ENCODE measurements at regions not wholly inside any gene's neighbourhood (a gene's known extent, or its start where the extent isn't known, plus 50 kb on each side); places are given as distances from the start of the nearest gene placed in this dataset.

GRCh38 chr5:98497418-98497817, 276.0 kb upstream of the RGMB start:
- peaks cover 0 to 43% (median 32%) of the 10 kb centered on the region in 4 donors for H3K4me1 ChIP-seq
- peak overlapping the region in 1 of 4 donors; percentile 13 for H3K27ac ChIP-seq (replicated peaks in 1 of 4)
- H3K9me3 ChIP-seq, result peaks cover 0 to 11% (median 5%) of the 10 kb centered on the region in 4 donors
- TF ChIP-seq POLR2AphosphoS5 (IDR thresholded peaks at IDR 0.05), result no peak
- no peak for TF ChIP-seq POLR2A (IDR thresholded peaks at IDR 0.05; ENCODE audit: low read depth)
- TF ChIP-seq EP300 (IDR thresholded peaks at IDR 0.05), result no peak
- no peak for TF ChIP-seq CTCF (IDR thresholded peaks at IDR 0.05)
- H3K4me3 ChIP-seq, result no peak overlapping the region
- intact Hi-C loops (cut with DNase I), result no loop called here
- DNase-seq (ENCODE audit: extremely low spot score), result no peak
- 30% methylated on average over 1 of the region's 1 CpG for WGBS
- no peaks in the 10 kb centered on the region for H3K27me3 ChIP-seq
- no peaks in the 10 kb centered on the region for H3K36me3 ChIP-seq

- DNase-seq (ENCODE audit: extremely low spot score), result no peak
- Histone ChIP-seq H3K9me3 (peaks cover 0 to 11% (median 4%) of the 10 kb centered on the region in 4 donors), H3K27me3 (no peaks in the 10 kb centered on the region), H3K36me3 (no peaks in the 10 kb centered on the region), H3K4me1 (peaks cover 0 to 45% (median 32%) of the 10 kb centered on the region in 4 donors), H3K27ac (replicated peaks in 1 of 4) (peak overlapping the region in 1 of 4 donors; percentile 13), H3K4me3 (no peak overlapping the region)
- no peak for TF ChIP-seq POLR2A (IDR thresholded peaks at IDR 0.05; ENCODE audit: low read depth)
- TF ChIP-seq EP300 (IDR thresholded peaks at IDR 0.05), result no peak
- no peak for TF ChIP-seq POLR2AphosphoS5 (IDR thresholded peaks at IDR 0.05)
- TF ChIP-seq CTCF (IDR thresholded peaks at IDR 0.05), result no peak
- intact Hi-C loops (cut with DNase I), result no loop called here
- WGBS, result 79% methylated on average over 2 of the region's 2 CpGs
Measured at GRCh38 chr5:98498028-98498427, 275.4 kb upstream of the RGMB start.

- no peaks in the 10 kb centered on the region for H3K9me3 ChIP-seq
- WGBS, result 47% methylated on average over 1 of the region's 1 CpG
- intact Hi-C loops (cut with DNase I), result no loop called here
- H3K27me3 ChIP-seq, result no peaks in the 10 kb centered on the region
- H3K4me1 ChIP-seq, result peaks cover 0 to 45% (median 32%) of the 10 kb centered on the region in 4 donors
- DNase-seq (ENCODE audit: extremely low spot score), result no peak
- no peak overlapping the region for H3K4me3 ChIP-seq
- TF ChIP-seq CTCF (IDR thresholded peaks at IDR 0.05) (no peak), POLR2A (IDR thresholded peaks at IDR 0.05; ENCODE audit: low read depth) (no peak), EP300 (IDR thresholded peaks at IDR 0.05) (no peak), POLR2AphosphoS5 (IDR thresholded peaks at IDR 0.05) (peak in 1 of 2 donors; percentile 67)
- H3K27ac ChIP-seq (replicated peaks in 1 of 4), result peak overlapping the region; percentile 3 to 36 (median 20)
- no peaks in the 10 kb centered on the region for H3K36me3 ChIP-seq
Measured at GRCh38 chr5:98499892-98500291, 273.6 kb upstream of the RGMB start.

- intact Hi-C loops (cut with DNase I), result no loop called here
- 88% methylated on average over 3 of the region's 3 CpGs for WGBS
- TF ChIP-seq POLR2AphosphoS5 (IDR thresholded peaks at IDR 0.05) (no peak), EP300 (IDR thresholded peaks at IDR 0.05) (no peak), POLR2A (IDR thresholded peaks at IDR 0.05; ENCODE audit: low read depth) (no peak), CTCF (IDR thresholded peaks at IDR 0.05) (no peak)
Measured at GRCh38 chr5:98500811-98501210, 272.7 kb upstream of the RGMB start.

GRCh38 chr5:98503616-98504015, 269.8 kb upstream of the RGMB start:
- peaks cover 0 to 29% (median 21%) of the 10 kb centered on the region in 4 donors for H3K4me1 ChIP-seq
- intact Hi-C loops (cut with DNase I), result no loop called here

More at GRCh38 chr5:98500811-98501210, 272.7 kb upstream of the RGMB start:
- Histone ChIP-seq H3K9me3 (no peaks in the 10 kb centered on the region), H3K27ac (replicated peaks in 1 of 4) (peak overlapping the region in 3 of 4 donors; percentile 21 to 36 (median 28)), H3K4me3 (no peak overlapping the region), H3K4me1 (peaks cover 0 to 45% (median 32%) of the 10 kb centered on the region in 4 donors), H3K27me3 (no peaks in the 10 kb centered on the region), H3K36me3 (no peaks in the 10 kb centered on the region)
- no peak for DNase-seq (ENCODE audit: extremely low spot score)

More at GRCh38 chr5:98503616-98504015, 269.8 kb upstream of the RGMB start:
- Histone ChIP-seq H3K27me3 (no peaks in the 10 kb centered on the region), H3K36me3 (no peaks in the 10 kb centered on the region), H3K9me3 (no peaks in the 10 kb centered on the region), H3K27ac (replicated peaks in 1 of 4) (no peak overlapping the region), H3K4me3 (no peak overlapping the region)
- TF ChIP-seq POLR2A (IDR thresholded peaks at IDR 0.05; ENCODE audit: low read depth) (no peak), CTCF (IDR thresholded peaks at IDR 0.05) (no peak), EP300 (IDR thresholded peaks at IDR 0.05) (no peak), POLR2AphosphoS5 (IDR thresholded peaks at IDR 0.05) (no peak)
- DNase-seq (ENCODE audit: extremely low spot score), result no peak
- WGBS, result 86% methylated on average over 2 of the region's 2 CpGs
